ENCODE measurements at regions not wholly inside any gene's neighbourhood (a gene's known extent, or its start where the extent isn't known, plus 50 kb on each side); places are given as distances from the start of the nearest gene placed in this dataset.

DNA sequence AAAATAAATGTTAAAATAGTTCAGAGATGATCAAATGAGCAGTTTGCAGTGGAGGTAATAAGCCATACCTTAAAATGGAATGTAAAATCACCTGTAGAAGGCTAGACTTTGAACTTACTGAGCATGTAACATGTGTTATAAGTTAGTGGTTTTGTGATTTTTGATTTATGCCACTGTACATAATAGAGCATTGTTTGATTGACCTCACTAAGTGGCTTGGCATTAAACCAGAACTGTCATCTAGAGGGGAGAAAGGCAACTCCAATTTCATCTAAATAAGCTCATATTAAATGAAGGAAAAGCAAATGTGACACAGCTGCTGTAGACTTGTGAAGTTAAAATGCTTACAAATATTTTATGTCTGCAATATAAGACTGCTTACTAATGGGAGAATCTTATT is 387.9 kb downstream of the ZIC1 start:
- TF ChIP-seq, protein P1, sequence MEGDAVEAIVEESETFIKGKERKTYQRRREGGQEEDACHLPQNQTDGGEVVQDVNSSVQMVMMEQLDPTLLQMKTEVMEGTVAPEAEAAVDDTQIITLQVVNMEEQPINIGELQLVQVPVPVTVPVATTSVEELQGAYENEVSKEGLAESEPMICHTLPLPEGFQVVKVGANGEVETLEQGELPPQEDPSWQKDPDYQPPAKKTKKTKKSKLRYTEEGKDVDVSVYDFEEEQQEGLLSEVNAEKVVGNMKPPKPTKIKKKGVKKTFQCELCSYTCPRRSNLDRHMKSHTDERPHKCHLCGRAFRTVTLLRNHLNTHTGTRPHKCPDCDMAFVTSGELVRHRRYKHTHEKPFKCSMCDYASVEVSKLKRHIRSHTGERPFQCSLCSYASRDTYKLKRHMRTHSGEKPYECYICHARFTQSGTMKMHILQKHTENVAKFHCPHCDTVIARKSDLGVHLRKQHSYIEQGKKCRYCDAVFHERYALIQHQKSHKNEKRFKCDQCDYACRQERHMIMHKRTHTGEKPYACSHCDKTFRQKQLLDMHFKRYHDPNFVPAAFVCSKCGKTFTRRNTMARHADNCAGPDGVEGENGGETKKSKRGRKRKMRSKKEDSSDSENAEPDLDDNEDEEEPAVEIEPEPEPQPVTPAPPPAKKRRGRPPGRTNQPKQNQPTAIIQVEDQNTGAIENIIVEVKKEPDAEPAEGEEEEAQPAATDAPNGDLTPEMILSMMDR (optimal IDR thresholded peaks at IDR 0.05 in 1 of 3, IDR thresholded peaks at IDR 0.05 in 1 of 3, conservative IDR thresholded peaks at IDR 0.05 in 1 of 3; ENCODE audit: extremely low read depth in 1 of 3, insufficient read depth in 2 of 3, low read length in 3 of 3) = no peak
- TF ChIP-seq EZH2 (IDR thresholded peaks at IDR 0.05; ENCODE audit: low read length) = no peak

Data from keratinocyte (primary cell).